A673 (cell line): ENCODE measurements at regions not wholly inside any gene's neighbourhood (a gene's known extent, or its start where the extent isn't known, plus 50 kb on each side); places are given as distances from the start of the nearest gene placed in this dataset.

Experiments
- BruUV-seq: library from RNA; stranded (reverse); fragments of 400-500 nt; replicated peaks from 2 replicates; lab custom pipeline; 2021; lab: Mats Ljungman, UMichigan
- CTCF ChIA-PET: fragments of 300-600 bp; sonication (Branson Sonifier 250); formaldehyde crosslinking; loops from one replicate; lab custom pipeline; 2022; ENCODE audit warnings: antibody characterized with exemption; lab: Charles Lee
- POLR2A ChIA-PET: fragments of 300-600 bp; sonication (Branson Sonifier 250); formaldehyde crosslinking; loops from one replicate; lab custom pipeline; 2022; ENCODE audit warnings: antibody characterized with exemption; ENCODE audit not compliant: low non-redundant PET; lab: Charles Lee
- DNase-seq: peaks from one replicate; pipeline ENCODE4 v3.0.0-alpha.2; 2015; ENCODE audit warnings: low spot score
- H3K27ac ChIP-seq: fragments of 200-600 bp; sonication (generic); 2 replicates; pipeline ENCODE4 v1.5.1; 2016; ENCODE audit warnings: mixed run types, low read depth, mild to moderate bottlenecking, mixed read lengths, antibody characterized with exemption, low read length; ENCODE audit not compliant: poor library complexity, severe bottlenecking
- H3K27me3 ChIP-seq: fragments of 200-600 bp; sonication (generic); replicated peaks from 2 replicates; pipeline ENCODE4 v1.6.1; 2017; ENCODE audit warnings: mixed run types, low read depth, mild to moderate bottlenecking, mixed read lengths, antibody characterized with exemption, low read length; ENCODE audit not compliant: insufficient read depth, poor library complexity
- H3K36me3 ChIP-seq: fragments of 200-600 bp; sonication (generic); 2 replicates; pipeline ENCODE4 v1.6.1; 2016; ENCODE audit warnings: mixed run types, mild to moderate bottlenecking, mixed read lengths, antibody characterized with exemption, low read length; ENCODE audit not compliant: insufficient read depth, poor library complexity, severe bottlenecking
- H3K4me1 ChIP-seq: fragments of 200-600 bp; sonication (generic); 2 replicates; pipeline ENCODE4 v1.6.1; 2017; ENCODE audit warnings: mixed run types, mild to moderate bottlenecking, mixed read lengths, antibody characterized with exemption, low read length; ENCODE audit not compliant: insufficient read depth, poor library complexity, severe bottlenecking
- H3K4me3 ChIP-seq: fragments of 200-600 bp; sonication (generic); 2 replicates; pipeline ENCODE4 v1.5.1; 2016; ENCODE audit warnings: low read depth, mixed run types, mild to moderate bottlenecking, mixed read lengths, low read length; ENCODE audit not compliant: poor library complexity, severe bottlenecking
- H3K9me3 ChIP-seq: fragments of 200-600 bp; sonication (generic); 2 replicates; pipeline ENCODE4 v1.6.1; 2016; ENCODE audit warnings: mixed run types, low read depth, mild to moderate bottlenecking, mixed read lengths, antibody characterized with exemption, low read length; ENCODE audit not compliant: poor library complexity, severe bottlenecking
- CTCF ChIP-seq: fragments of 300-800, 200-600 bp; sonication (generic); conservative IDR thresholded peaks from 2 replicates; pipeline ENCODE4 v1.5.1; 2017; ENCODE audit warnings: low read depth, mild to moderate bottlenecking, antibody characterized with exemption, low read length, moderate library complexity, mixed read lengths
- EZH2 ChIP-seq: fragments of 200-600 bp; sonication (generic); IDR thresholded peaks from 2 replicates; pipeline ENCODE4 v1.6.1; 2017; ENCODE audit warnings: borderline replicate concordance, low read depth, mild to moderate bottlenecking, mixed read lengths, antibody characterized with exemption, low read length; ENCODE audit not compliant: poor library complexity, severe bottlenecking
- intact Hi-C: fragments of 100-400 bp; cut with micrococcal nuclease; formaldehyde crosslinking; loops from one replicate; pipeline ENCODE4 v1.10.0; 2022; ENCODE audit not compliant: unreplicated experiment

- no peak overlapping the region for H3K27ac ChIP-seq
- intact Hi-C loops, result no loop called here
- H3K4me3 ChIP-seq, result no peak overlapping the region
- POLR2A ChIA-PET, result no interaction called here
- H3K27me3 ChIP-seq, result no peaks in the 10 kb centered on the region
- CTCF ChIA-PET, result no interaction called here
- H3K9me3 ChIP-seq, result no peaks in the 10 kb centered on the region
- DNase-seq, result peak; percentile 5
- H3K4me1 ChIP-seq, result no peaks in the 10 kb centered on the region
- TF ChIP-seq EZH2, result no peak
- no peak for TF ChIP-seq CTCF
- H3K36me3 ChIP-seq, result no peaks in the 10 kb centered on the region
- BruUV-seq, result no TSS peak
Observed at GRCh38 chr13:106418556-106418955, 116.9 kb downstream of the EFNB2 start.

GRCh38 chr13:106417467-106418110 lies 117.9 kb downstream of the EFNB2 start:
- DNase-seq, result no peak
- Histone ChIP-seq H3K4me1 (no peaks in the 10 kb centered on the region), H3K36me3 (no peaks in the 10 kb centered on the region), H3K27ac (no peak overlapping the region), H3K27me3 (no peaks in the 10 kb centered on the region), H3K4me3 (no peak overlapping the region), H3K9me3 (no peaks in the 10 kb centered on the region)
- no TSS peak for BruUV-seq
- ChIA-PET CTCF (no interaction called here), POLR2A (no interaction called here)
- intact Hi-C loops, result no loop called here
- TF ChIP-seq CTCF (no peak), EZH2 (no peak)

- BruUV-seq, result no TSS peak
- Histone ChIP-seq H3K27ac (no peak overlapping the region), H3K4me3 (no peak overlapping the region), H3K36me3 (no peaks in the 10 kb centered on the region), H3K4me1 (no peaks in the 10 kb centered on the region), H3K9me3 (no peaks in the 10 kb centered on the region), H3K27me3 (no peaks in the 10 kb centered on the region)
- TF ChIP-seq EZH2, result no peak
- no peak for TF ChIP-seq CTCF
- CTCF ChIA-PET, result no interaction called here
- intact Hi-C loops, result no loop called here
- POLR2A ChIA-PET, result no interaction called here
- no peak for DNase-seq
Observed at GRCh38 chr13:106416645-106417044, 118.8 kb downstream of the EFNB2 start.
